Erythroblast (primary cell): ENCODE measurements at regions not wholly inside any gene's neighbourhood (a gene's known extent, or its start where the extent isn't known, plus 50 kb on each side); places are given as distances from the start of the nearest gene placed in this dataset.

ENCODE experiments used
- GATA1 ChIP-seq: IDR thresholded peaks from 2 replicates; pipeline ENCODE4 v1.6.1; 2011; ENCODE audit warnings: low read depth, mild to moderate bottlenecking, control low read depth, low read length, moderate library complexity
- POLR2A ChIP-seq: IDR thresholded peaks from 2 replicates; pipeline ENCODE4 v1.6.1; 2011; ENCODE audit warnings: mild to moderate bottlenecking, low read length

DNA sequence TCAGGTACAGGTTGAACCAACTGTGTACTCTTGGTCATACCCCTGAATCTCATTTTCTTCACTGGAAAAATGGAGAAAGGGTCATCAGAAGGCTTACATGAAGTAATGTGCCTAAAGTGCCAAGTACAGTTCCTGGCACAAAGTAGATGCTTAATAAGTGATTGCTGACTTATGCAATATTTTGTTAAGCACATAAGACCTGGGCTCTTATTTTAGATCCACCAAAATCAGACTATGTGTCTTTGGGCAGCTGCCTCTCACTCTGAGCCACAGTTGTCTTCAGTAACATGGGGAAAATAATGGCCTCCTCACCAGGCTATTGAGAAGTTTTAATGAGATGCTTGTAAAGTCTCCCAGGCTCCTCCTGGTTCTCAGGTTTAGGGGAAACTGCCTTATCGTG, 74.3 kb upstream of the TRABD2B start:
- no peak for TF ChIP-seq POLR2A
- no peak for TF ChIP-seq GATA1
